Sigmoid colon (tissue), 4 donors: ENCODE measurements at regions not wholly inside any gene's neighbourhood (a gene's known extent, or its start where the extent isn't known, plus 50 kb on each side); places are given as distances from the start of the nearest gene placed in this dataset.

Source experiments
- CTCF ChIP-seq, 4 experiments: fragments of 450-650 bp in 3 of 4; fragments of 200-600 bp in 1 of 4; IDR thresholded peaks; one replicate each; pipeline ENCODE4 v1.5.1; 2016 to 2019; ENCODE audit warnings: antibody characterized with exemption in 4 of 4, mild to moderate bottlenecking in 3 of 4, moderate library complexity in 2 of 4
- EP300 ChIP-seq, 4 donors: sonication (generic); formaldehyde crosslinking; IDR thresholded peaks; one replicate each; pipeline ENCODE4 v1.6.1; 2017; ENCODE audit warnings: antibody characterized with exemption in 4 of 4
- POLR2A ChIP-seq, 2 donors: fragments of 450-650 bp; IDR thresholded peaks; one replicate each; pipeline ENCODE4 v1.6.1; 2016; ENCODE audit warnings: antibody characterized with exemption in 2 of 2, mild to moderate bottlenecking in 2 of 2, moderate library complexity in 2 of 2
- POLR2AphosphoS5 ChIP-seq, 4 donors: sonication (generic); formaldehyde crosslinking; IDR thresholded peaks; one replicate each; pipeline ENCODE4 v1.6.1; 2017; ENCODE audit warnings: antibody characterized with exemption in 4 of 4

- no peak for TF ChIP-seq CTCF (IDR thresholded peaks at IDR 0.05)
- no peak for TF ChIP-seq EP300 (IDR thresholded peaks at IDR 0.05)
- TF ChIP-seq POLR2AphosphoS5 (IDR thresholded peaks at IDR 0.05): no peak
- TF ChIP-seq POLR2A (IDR thresholded peaks at IDR 0.05): no peak
Measured at GRCh38 chr10:6813306-6813705, 233.2 kb upstream of the PRKCQ start.
